Adrenal gland (tissue), 9 donors: ENCODE measurements at regions not wholly inside any gene's neighbourhood (a gene's known extent, or its start where the extent isn't known, plus 50 kb on each side); places are given as distances from the start of the nearest gene placed in this dataset.

Experiments
- DNase-seq, 7 donors: peaks; one replicate each; pipeline ENCODE4 v3.0.0-alpha.2; 2019 to 2020
- H3K27ac ChIP-seq, 5 donors: fragments of 200-600 bp; sonication (generic) in 4 of 5; 1 replicate in 3 of 5; 2 replicates in 2 of 5; pipeline versions ENCODE4 v1.5.1 to v1.8.0; 2016 to 2020; ENCODE audit warnings: mild to moderate bottlenecking in 1 of 5
- H3K27me3 ChIP-seq: fragments of 200-600 bp; 2 replicates; pipeline ENCODE4 v1.8.0; 2021
- H3K36me3 ChIP-seq, 2 donors: fragments of 200-600 bp; replicated peaks in 1 of 2; 1 replicate in 1 of 2; 2 replicates in 1 of 2; pipeline versions ENCODE4 v1.5.1 to v1.8.0; 2018 to 2022
- H3K4me1 ChIP-seq, 2 donors: fragments of 200-600 bp; replicated peaks in 1 of 2; 1 replicate in 1 of 2; 2 replicates in 1 of 2; pipeline versions ENCODE4 v1.5.1 to v1.8.0; 2018 to 2021
- H3K4me3 ChIP-seq, 4 donors: fragments of 200-600 bp; sonication (generic) in 3 of 4; one replicate each; pipeline ENCODE4 v1.5.1; 2016 to 2018
- H3K9me3 ChIP-seq, 3 donors: fragments of 200-600 bp; sonication (generic) in 1 of 3; replicated peaks in 1 of 3; 1 replicate in 2 of 3; 2 replicates in 1 of 3; pipeline versions ENCODE4 v1.5.1 to v1.8.0; 2016 to 2021
- CTCF ChIP-seq, 6 experiments: fragments of 450-650 bp in 4 of 6; fragments of 200-600 bp in 2 of 6; sonication (generic) in 1 of 6; IDR thresholded peaks; 1 replicate in 5 of 6; 2 replicates in 1 of 6; pipeline versions ENCODE4 v1.5.1 to v1.8.0; 2016 to 2021; ENCODE audit warnings: antibody characterized with exemption in 6 of 6, mild to moderate bottlenecking in 2 of 6, moderate library complexity in 1 of 6
- POLR2A ChIP-seq, 2 donors: fragments of 450-650 bp; IDR thresholded peaks; one replicate each; pipeline ENCODE4 v1.6.1; 2017; ENCODE audit warnings: antibody characterized with exemption in 2 of 2, mild to moderate bottlenecking in 2 of 2, moderate library complexity in 1 of 2
- WGBS, 4 donors: extraction: QIAGEN DNeasy Blood & Tissue Kit in 2 of 4; methylation state at CpG; one replicate each; pipeline versions ENCODE4 v1.1.5 to v1.1.7; 2013 to 2017; 5-methylcytosine and 5-hydroxymethylcytosine counted together
- intact Hi-C, 2 donors: fragments of 100-400 bp; cut with DNase I; formaldehyde crosslinking; loops; one replicate each; pipeline versions ENCODE4 v1.14.1 to v1.15.0; 2022 to 2023
- donor health status: healthy with polysubstance abuse.
- donor health status: Bipolar disorder and iron deficiency.
- donor health status: DM: yes; HTN: yes; CAD: no.
- donor health status: DM: no; HTN: no; CAD: no.
- donor health status: DM: no; HTN: no; CAD: no.

GRCh38 chr21:32211306-32211705, 67.5 kb downstream of the MIS18A start:
- 66 to 79% (median 74%) methylated on average over 3 of the region's 3 CpGs for WGBS, 4 donors
- intact Hi-C loops, result no loop called here
- no peak for DNase-seq
- no peak overlapping the region for H3K4me3 ChIP-seq
- no peaks in the 10 kb centered on the region for H3K27me3 ChIP-seq
- H3K9me3 ChIP-seq, result no peaks in the 10 kb centered on the region
- TF ChIP-seq CTCF (IDR thresholded peaks at IDR 0.05) (no peak), POLR2A (IDR thresholded peaks at IDR 0.05) (no peak)
- no peaks in the 10 kb centered on the region for H3K4me1 ChIP-seq
- H3K36me3 ChIP-seq, result no peaks in the 10 kb centered on the region
- H3K27ac ChIP-seq, result no peak overlapping the region

GRCh38 chr21:32209580-32209979, 69.3 kb downstream of the MIS18A start:
- H3K9me3 ChIP-seq, result no peaks in the 10 kb centered on the region
- no peaks in the 10 kb centered on the region for H3K4me1 ChIP-seq
- TF ChIP-seq POLR2A (IDR thresholded peaks at IDR 0.05), result no peak
- no peak for TF ChIP-seq CTCF (IDR thresholded peaks at IDR 0.05)
- intact Hi-C loops, result no loop called here
- H3K36me3 ChIP-seq, result no peaks in the 10 kb centered on the region
- 76 to 88% (median 86%) methylated on average over 4 of the region's 4 CpGs for WGBS, 4 donors
- no peaks in the 10 kb centered on the region for H3K27me3 ChIP-seq
- H3K4me3 ChIP-seq, result no peak overlapping the region
- DNase-seq, result peak in 1 of 7 donors; percentile 14
- no peak overlapping the region for H3K27ac ChIP-seq

GRCh38 chr21:32207406-32207716, 71.5 kb downstream of the MIS18A start:
- intact Hi-C loops, result no loop called here

GRCh38 chr21:32206631-32207405, 72.0 kb downstream of the MIS18A start:
- no peaks in the 10 kb centered on the region for H3K4me1 ChIP-seq
- no peaks in the 10 kb centered on the region for H3K27me3 ChIP-seq
- TF ChIP-seq POLR2A (IDR thresholded peaks at IDR 0.05), result no peak
- TF ChIP-seq CTCF (IDR thresholded peaks at IDR 0.05), result no peak
- H3K4me3 ChIP-seq, result no peak overlapping the region
- no peak overlapping the region for H3K27ac ChIP-seq
- no peaks in the 10 kb centered on the region for H3K36me3 ChIP-seq
- intact Hi-C loops, result no loop called here
- WGBS, 4 donors, result 57 to 67% (median 65%) methylated on average over 16 of the region's 16 CpGs
- DNase-seq, result peak in 1 of 7 donors; percentile 46
- H3K9me3 ChIP-seq, result no peaks in the 10 kb centered on the region

More at GRCh38 chr21:32207406-32207716, 71.5 kb downstream of the MIS18A start:
- H3K27ac ChIP-seq, result no peak overlapping the region
- H3K4me1 ChIP-seq, result no peaks in the 10 kb centered on the region
- no peaks in the 10 kb centered on the region for H3K36me3 ChIP-seq
- H3K27me3 ChIP-seq, result no peaks in the 10 kb centered on the region
- no peak for TF ChIP-seq CTCF (IDR thresholded peaks at IDR 0.05)
- H3K9me3 ChIP-seq, result no peaks in the 10 kb centered on the region
- DNase-seq, result peak in 1 of 7 donors; percentile 45
- WGBS, 4 donors, result 37 to 58% (median 42%) methylated on average over 2 of the region's 2 CpGs
- H3K4me3 ChIP-seq, result no peak overlapping the region
